ENCODE measurements at regions not wholly inside any gene's neighbourhood (a gene's known extent, or its start where the extent isn't known, plus 50 kb on each side); places are given as distances from the start of the nearest gene placed in this dataset.

DNA sequence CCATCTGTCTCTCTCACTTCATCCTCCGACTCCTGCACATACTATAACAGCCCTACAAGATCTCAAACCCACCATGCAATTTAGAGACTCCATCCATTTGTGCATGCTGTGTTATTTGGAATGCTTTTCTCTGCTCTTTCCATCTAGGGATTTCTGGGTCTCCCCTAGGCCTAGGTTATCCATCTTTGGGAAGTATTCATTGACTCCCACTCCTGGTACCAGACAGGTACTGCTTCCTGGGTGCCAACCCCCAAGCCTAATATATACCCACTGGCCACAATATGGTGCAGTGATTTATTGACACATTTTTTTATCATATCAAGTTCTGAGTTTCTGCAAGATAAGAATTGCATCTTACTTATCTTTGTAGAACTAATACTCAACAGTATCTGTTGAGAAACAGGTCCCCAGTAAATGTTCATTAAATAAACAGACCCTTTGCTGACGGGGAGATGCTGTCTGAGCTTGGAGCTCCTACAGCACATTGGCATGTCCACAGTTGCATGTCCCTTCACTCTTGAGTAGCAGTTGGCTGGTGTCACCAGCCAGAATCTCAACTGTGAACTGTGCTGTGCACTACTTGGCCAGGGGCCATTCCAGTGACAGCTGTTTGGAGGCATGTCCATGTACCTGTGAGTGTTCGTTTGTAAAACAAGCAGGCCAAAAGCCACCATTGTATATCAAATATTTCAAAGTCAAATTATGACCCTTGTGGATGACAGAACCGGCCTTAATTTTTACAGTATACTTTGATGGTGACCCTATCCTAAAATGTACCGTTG is 223.3 kb upstream of the NFE2L3 start:
- TF ChIP-seq POLR2AphosphoS5 (IDR thresholded peaks at IDR 0.05; ENCODE audit: insufficient read depth, low read depth, low read length) (no peak), EZH2 (IDR thresholded peaks at IDR 0.05; ENCODE audit: borderline replicate concordance, low read depth, low read length, severe bottlenecking) (no peak), POLR2A (IDR thresholded peaks at IDR 0.05; ENCODE audit: low read depth, low read length) (no peak), JUN (IDR thresholded peaks at IDR 0.05; ENCODE audit: borderline replicate concordance, insufficient read depth, insufficient read length, low read depth) (no peak)
- TF ChIP-seq, protein P1, sequence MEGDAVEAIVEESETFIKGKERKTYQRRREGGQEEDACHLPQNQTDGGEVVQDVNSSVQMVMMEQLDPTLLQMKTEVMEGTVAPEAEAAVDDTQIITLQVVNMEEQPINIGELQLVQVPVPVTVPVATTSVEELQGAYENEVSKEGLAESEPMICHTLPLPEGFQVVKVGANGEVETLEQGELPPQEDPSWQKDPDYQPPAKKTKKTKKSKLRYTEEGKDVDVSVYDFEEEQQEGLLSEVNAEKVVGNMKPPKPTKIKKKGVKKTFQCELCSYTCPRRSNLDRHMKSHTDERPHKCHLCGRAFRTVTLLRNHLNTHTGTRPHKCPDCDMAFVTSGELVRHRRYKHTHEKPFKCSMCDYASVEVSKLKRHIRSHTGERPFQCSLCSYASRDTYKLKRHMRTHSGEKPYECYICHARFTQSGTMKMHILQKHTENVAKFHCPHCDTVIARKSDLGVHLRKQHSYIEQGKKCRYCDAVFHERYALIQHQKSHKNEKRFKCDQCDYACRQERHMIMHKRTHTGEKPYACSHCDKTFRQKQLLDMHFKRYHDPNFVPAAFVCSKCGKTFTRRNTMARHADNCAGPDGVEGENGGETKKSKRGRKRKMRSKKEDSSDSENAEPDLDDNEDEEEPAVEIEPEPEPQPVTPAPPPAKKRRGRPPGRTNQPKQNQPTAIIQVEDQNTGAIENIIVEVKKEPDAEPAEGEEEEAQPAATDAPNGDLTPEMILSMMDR (IDR thresholded peaks at IDR 0.05; ENCODE audit: extremely low read depth in 1 of 2, insufficient read depth in 1 of 2, low read depth in 1 of 2, low read length in 2 of 2) = no peak
- TF ChIP-seq, protein P2, sequence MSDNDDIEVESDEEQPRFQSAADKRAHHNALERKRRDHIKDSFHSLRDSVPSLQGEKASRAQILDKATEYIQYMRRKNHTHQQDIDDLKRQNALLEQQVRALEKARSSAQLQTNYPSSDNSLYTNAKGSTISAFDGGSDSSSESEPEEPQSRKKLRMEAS (IDR thresholded peaks at IDR 0.05; ENCODE audit: insufficient read depth, insufficient read length) = no peak
